Natural killer cell (primary cell): ENCODE measurements at regions not wholly inside any gene's neighbourhood (a gene's known extent, or its start where the extent isn't known, plus 50 kb on each side); places are given as distances from the start of the nearest gene placed in this dataset.

Source experiments
- ATAC-seq, 3 donors: fragments of 150-1000 bp in 2 of 3; fragments of 200-7000 bp in 1 of 3; cut with Tn5 transposase; 1 replicate in 1 of 3; 2 replicates in 2 of 3; pipeline ENCODE4 v1.10.0; 2021; ENCODE audit warnings: mild to moderate bottlenecking in 2 of 3, moderate library complexity in 2 of 3
- DNase-seq, 2 donors: peaks; one replicate each; pipeline versions ENCODE4 v3.0.0 to v3.0.0-alpha.2; 2013 to 2021; ENCODE audit warnings: mixed read lengths in 1 of 2
- H3K27ac ChIP-seq: one replicate; pipeline ENCODE4 v1.5.1; 2013; ENCODE audit warnings: mild to moderate bottlenecking, low read length
- H3K27me3 ChIP-seq: one replicate; pipeline ENCODE4 v1.6.1; 2013; ENCODE audit warnings: low read length; ENCODE audit not compliant: control insufficient read depth, insufficient read depth
- H3K36me3 ChIP-seq: one replicate; pipeline ENCODE4 v1.6.1; 2013; ENCODE audit warnings: low read length; ENCODE audit not compliant: control insufficient read depth, insufficient read depth
- H3K4me1 ChIP-seq: one replicate; pipeline ENCODE4 v1.6.1; 2013; ENCODE audit warnings: low read length; ENCODE audit not compliant: control insufficient read depth, insufficient read depth
- H3K4me3 ChIP-seq: one replicate; pipeline ENCODE4 v1.5.1; 2013; ENCODE audit warnings: low read length
- H3K9me3 ChIP-seq: one replicate; pipeline ENCODE4 v1.6.1; 2013; ENCODE audit warnings: low read length; ENCODE audit not compliant: control insufficient read depth, insufficient read depth
- H3K27ac Mint-ChIP-seq, 2 donors: one replicate each; pipeline ENCODE4 v1.8.0; 2022; ENCODE audit warnings: mild to moderate bottlenecking in 2 of 2, mixed read lengths in 2 of 2, moderate library complexity in 1 of 2
- H3K27me3 Mint-ChIP-seq, 2 donors: one replicate each; pipeline ENCODE4 v1.8.0; 2022; ENCODE audit warnings: low read depth in 2 of 2, mixed read lengths in 2 of 2
- H3K36me3 Mint-ChIP-seq: one replicate; pipeline ENCODE4 v1.8.0; 2022; ENCODE audit warnings: mixed read lengths
- H3K4me1 Mint-ChIP-seq, 2 donors: one replicate each; pipeline ENCODE4 v1.8.0; 2022; ENCODE audit warnings: mixed read lengths in 2 of 2
- H3K4me3 Mint-ChIP-seq: one replicate; pipeline ENCODE4 v1.8.0; 2022; ENCODE audit warnings: mild to moderate bottlenecking, moderate library complexity, mixed read lengths
- H3K9me3 Mint-ChIP-seq, 2 donors: one replicate each; pipeline ENCODE4 v1.8.0; 2022; ENCODE audit warnings: mixed read lengths in 2 of 2
- WGBS: methylation state at CpG from one replicate; pipeline ENCODE4 v1.1.7; 2013; ENCODE audit warnings: missing lambda C conversion rate; ENCODE audit not compliant: insufficient coverage; 5-methylcytosine and 5-hydroxymethylcytosine counted together
- intact Hi-C: fragments of 100-400 bp; cut with micrococcal nuclease; formaldehyde crosslinking; loops from one replicate; pipeline ENCODE4 v1.14.2; 2022
- TF ChIP-seq, protein P1 (sequence below): fragments of 200-600 bp; IDR thresholded peaks from one replicate; pipeline ENCODE4 v1.8.0; 2022; ENCODE audit warnings: antibody characterized with exemption

- ATAC-seq, result no peak
- H3K9me3 ChIP-seq, result no peaks in the 10 kb centered on the region
- H3K9me3 Mint-ChIP-seq, result peaks cover 5 to 7% of the 10 kb centered on the region in 2 donors
- TF ChIP-seq, protein P1, sequence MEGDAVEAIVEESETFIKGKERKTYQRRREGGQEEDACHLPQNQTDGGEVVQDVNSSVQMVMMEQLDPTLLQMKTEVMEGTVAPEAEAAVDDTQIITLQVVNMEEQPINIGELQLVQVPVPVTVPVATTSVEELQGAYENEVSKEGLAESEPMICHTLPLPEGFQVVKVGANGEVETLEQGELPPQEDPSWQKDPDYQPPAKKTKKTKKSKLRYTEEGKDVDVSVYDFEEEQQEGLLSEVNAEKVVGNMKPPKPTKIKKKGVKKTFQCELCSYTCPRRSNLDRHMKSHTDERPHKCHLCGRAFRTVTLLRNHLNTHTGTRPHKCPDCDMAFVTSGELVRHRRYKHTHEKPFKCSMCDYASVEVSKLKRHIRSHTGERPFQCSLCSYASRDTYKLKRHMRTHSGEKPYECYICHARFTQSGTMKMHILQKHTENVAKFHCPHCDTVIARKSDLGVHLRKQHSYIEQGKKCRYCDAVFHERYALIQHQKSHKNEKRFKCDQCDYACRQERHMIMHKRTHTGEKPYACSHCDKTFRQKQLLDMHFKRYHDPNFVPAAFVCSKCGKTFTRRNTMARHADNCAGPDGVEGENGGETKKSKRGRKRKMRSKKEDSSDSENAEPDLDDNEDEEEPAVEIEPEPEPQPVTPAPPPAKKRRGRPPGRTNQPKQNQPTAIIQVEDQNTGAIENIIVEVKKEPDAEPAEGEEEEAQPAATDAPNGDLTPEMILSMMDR, result no peak
- 67% methylated on average over 4 of the region's 4 CpGs for WGBS
- no peak overlapping the region for H3K4me3 ChIP-seq
- H3K27me3 Mint-ChIP-seq, result no peaks in the 10 kb centered on the region
- H3K4me1 Mint-ChIP-seq, result no peaks in the 10 kb centered on the region
- intact Hi-C loops, result no loop called here
- no peaks in the 10 kb centered on the region for H3K36me3 ChIP-seq
- no peaks in the 10 kb centered on the region for H3K27me3 ChIP-seq
- no peaks in the 10 kb centered on the region for H3K4me1 ChIP-seq
- H3K27ac Mint-ChIP-seq, result no peak overlapping the region
- H3K36me3 Mint-ChIP-seq, result no peaks in the 10 kb centered on the region
- no peak overlapping the region for H3K27ac ChIP-seq
- H3K4me3 Mint-ChIP-seq, result no peak overlapping the region
- no peak for DNase-seq
These were observed 339.4 kb downstream of the ACTL7B start for GRCh38 chr9:108516391-108516790.

DNA sequence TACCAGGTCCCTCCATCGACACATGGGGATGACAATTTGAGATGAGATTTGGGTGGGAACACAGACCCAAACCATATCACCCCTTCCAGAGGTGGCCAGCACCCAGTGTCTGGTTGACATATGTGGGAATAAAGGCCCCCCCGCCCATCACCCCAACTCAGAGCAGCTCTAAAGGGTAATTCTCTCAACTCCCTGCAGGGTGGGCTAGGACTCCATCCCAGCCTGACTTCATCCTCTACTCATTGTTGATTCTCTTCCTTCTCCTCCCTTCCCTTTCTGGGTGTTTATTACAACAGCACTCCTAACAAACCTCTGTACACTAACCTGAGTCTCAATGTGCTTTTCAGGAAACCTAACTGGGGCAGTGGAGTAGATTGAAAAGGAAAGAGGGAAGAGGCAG, 339.9 kb downstream of the ACTL7B start:
- Mint-ChIP-seq H3K27me3 (no peaks in the 10 kb centered on the region), H3K4me1 (no peaks in the 10 kb centered on the region), H3K36me3 (no peaks in the 10 kb centered on the region), H3K27ac (no peak overlapping the region), H3K9me3 (peaks cover 5% of the 10 kb centered on the region in 2 donors), H3K4me3 (no peak overlapping the region)
- H3K27me3 ChIP-seq, result no peaks in the 10 kb centered on the region
- no peaks in the 10 kb centered on the region for H3K4me1 ChIP-seq
- no peaks in the 10 kb centered on the region for H3K9me3 ChIP-seq
- intact Hi-C loops, result no loop called here
- TF ChIP-seq, protein P1, result no peak
- no peaks in the 10 kb centered on the region for H3K36me3 ChIP-seq
- 83% methylated on average over 1 of the region's 2 CpGs for WGBS
- no peak overlapping the region for H3K4me3 ChIP-seq
- no peak overlapping the region for H3K27ac ChIP-seq
- no peak for DNase-seq
- no peak for ATAC-seq

DNA sequence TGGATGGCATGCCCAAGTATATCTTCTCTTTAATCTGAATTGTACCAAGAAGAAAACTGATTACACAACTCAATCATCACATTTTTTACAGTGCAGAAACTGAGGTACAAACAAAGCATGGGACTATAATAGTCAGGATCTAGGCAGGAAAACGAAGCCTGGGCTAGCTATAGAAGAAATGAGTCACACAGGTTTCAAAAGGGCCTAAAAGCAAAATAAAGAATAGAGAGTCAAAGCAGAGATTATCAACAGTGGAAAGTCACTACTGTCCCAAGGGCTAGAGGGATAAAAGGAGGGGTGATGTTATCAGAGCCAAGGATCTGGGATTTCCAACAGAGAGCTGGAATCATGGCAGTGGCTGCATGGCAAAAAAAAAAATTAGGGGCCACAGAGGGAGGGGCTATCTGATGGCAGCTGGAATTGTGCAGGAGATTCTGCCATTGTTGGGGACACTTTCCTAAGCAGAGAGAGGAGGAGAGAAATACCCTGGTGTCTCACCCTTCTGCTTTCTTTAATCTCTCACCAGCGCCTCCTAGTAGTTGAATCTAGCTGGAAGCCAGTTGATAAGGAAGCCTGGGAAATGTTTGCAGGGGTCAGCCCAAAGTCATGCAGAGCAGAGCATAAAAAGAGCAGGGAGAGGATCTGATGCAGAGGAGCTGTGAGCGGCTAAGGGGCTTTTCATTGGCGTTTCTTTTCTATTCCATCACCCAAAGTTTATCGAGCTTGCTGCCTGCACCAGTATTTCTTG, 343.2 kb downstream of the ACTL7B start:
- Mint-ChIP-seq H3K27ac (no peak overlapping the region), H3K4me1 (no peaks in the 10 kb centered on the region), H3K36me3 (no peaks in the 10 kb centered on the region), H3K4me3 (no peak overlapping the region), H3K27me3 (no peaks in the 10 kb centered on the region), H3K9me3 (peaks cover 2 to 3% of the 10 kb centered on the region in 2 donors)
- H3K9me3 ChIP-seq, result peaks cover 3% of the 10 kb centered on the region
- H3K27ac ChIP-seq, result no peak overlapping the region
- ATAC-seq, result no peak
- TF ChIP-seq, protein P1, result no peak
- intact Hi-C loops, result no loop called here
- H3K36me3 ChIP-seq, result no peaks in the 10 kb centered on the region
- H3K4me3 ChIP-seq, result no peak overlapping the region
- 82% methylated on average over 5 of the region's 5 CpGs for WGBS
- H3K27me3 ChIP-seq, result no peaks in the 10 kb centered on the region
- no peak for DNase-seq
- no peaks in the 10 kb centered on the region for H3K4me1 ChIP-seq

GRCh38 chr9:108511307-108511706, 344.5 kb downstream of the ACTL7B start:
- H3K4me1 ChIP-seq, result no peaks in the 10 kb centered on the region
- no peak overlapping the region for H3K4me3 ChIP-seq
- no peaks in the 10 kb centered on the region for H3K27me3 Mint-ChIP-seq
- H3K4me1 Mint-ChIP-seq, result no peaks in the 10 kb centered on the region
- H3K4me3 Mint-ChIP-seq, result no peak overlapping the region
- ATAC-seq (no peak), DNase-seq (no peak)
- intact Hi-C loops, result no loop called here
- TF ChIP-seq, protein P1, result no peak
- H3K9me3 Mint-ChIP-seq, result peaks cover 2 to 3% of the 10 kb centered on the region in 2 donors
- no peaks in the 10 kb centered on the region for H3K36me3 Mint-ChIP-seq
- no peak overlapping the region for H3K27ac ChIP-seq
- no peaks in the 10 kb centered on the region for H3K27me3 ChIP-seq
- WGBS, result 87% methylated on average over 5 of the region's 5 CpGs
- no peak overlapping the region for H3K27ac Mint-ChIP-seq
- H3K36me3 ChIP-seq, result no peaks in the 10 kb centered on the region
- H3K9me3 ChIP-seq, result peaks cover 3% of the 10 kb centered on the region
